Stomach (tissue), 4 donors: ENCODE measurements at regions not wholly inside any gene's neighbourhood (a gene's known extent, or its start where the extent isn't known, plus 50 kb on each side); places are given as distances from the start of the nearest gene placed in this dataset.

Experiments used
- CTCF ChIP-seq, 7 experiments: fragments of 450-650 bp in 4 of 7; fragments of 200-600 bp in 3 of 7; sonication (generic) in 3 of 7; IDR thresholded peaks; one replicate each; pipeline ENCODE4 v1.5.1; 2016 to 2019; ENCODE audit warnings: antibody characterized with exemption in 7 of 7, control low read depth in 2 of 7, mild to moderate bottlenecking in 1 of 7
- POLR2A ChIP-seq, 4 donors: fragments of 450-650 bp; IDR thresholded peaks; one replicate each; pipeline ENCODE4 v1.6.1; 2016; ENCODE audit warnings: antibody characterized with exemption in 4 of 4, control low read depth in 2 of 4, mild to moderate bottlenecking in 1 of 4, moderate library complexity in 1 of 4

DNA sequence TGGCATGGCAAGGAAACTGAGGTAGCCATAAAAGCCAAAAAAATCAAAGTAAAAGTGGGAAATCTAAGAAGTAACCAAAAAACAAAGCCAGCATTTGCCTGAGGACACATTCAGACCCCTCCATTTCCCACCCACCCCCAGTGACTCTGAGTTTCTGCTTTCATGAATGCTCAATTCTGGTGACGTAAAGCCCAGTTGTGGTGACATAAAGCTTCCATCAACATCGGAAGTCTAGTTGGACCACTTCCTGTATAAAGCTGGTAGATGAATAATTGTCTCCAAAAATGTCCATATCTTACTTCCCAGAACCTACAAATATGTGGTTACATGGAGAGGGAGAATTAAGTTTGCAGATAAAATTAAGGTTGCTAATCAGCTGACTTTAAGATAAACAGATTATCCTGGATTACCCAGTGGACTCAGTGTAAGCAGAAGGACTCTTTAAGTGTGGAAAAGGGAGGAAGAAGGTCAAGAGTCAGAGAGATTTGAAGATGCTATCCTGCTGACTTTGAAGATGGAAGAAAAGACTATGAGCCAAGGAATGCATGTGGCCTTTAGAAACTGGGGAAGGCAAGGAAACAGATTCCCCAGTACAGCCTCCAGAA, 62.0 kb upstream of the ST3GAL6 start:
- TF ChIP-seq CTCF (IDR thresholded peaks at IDR 0.05) (no peak), POLR2A (IDR thresholded peaks at IDR 0.05) (no peak)
